Testis (tissue), 2 donors: ENCODE measurements at regions not wholly inside any gene's neighbourhood (a gene's known extent, or its start where the extent isn't known, plus 50 kb on each side); places are given as distances from the start of the nearest gene placed in this dataset.

Experiments used
- CTCF ChIP-seq, 3 experiments: fragments of 450-650 bp in 2 of 3; fragments of 200-600 bp in 1 of 3; sonication (generic) in 1 of 3; IDR thresholded peaks; one replicate each; pipeline ENCODE4 v1.5.1; 2016 to 2019; ENCODE audit warnings: antibody characterized with exemption in 3 of 3, mild to moderate bottlenecking in 2 of 3, moderate library complexity in 1 of 3
- POLR2A ChIP-seq: fragments of 450-650 bp; IDR thresholded peaks from one replicate; pipeline ENCODE4 v1.6.1; 2017; ENCODE audit warnings: antibody characterized with exemption, mild to moderate bottlenecking, moderate library complexity

- TF ChIP-seq POLR2A = no peak
- no peak for TF ChIP-seq CTCF (IDR thresholded peaks at IDR 0.05)
These were observed 96.8 kb downstream of the TUSC7 start for GRCh38 chr3:116806351-116806750.
